ENCODE measurements at regions not wholly inside any gene's neighbourhood (a gene's known extent, or its start where the extent isn't known, plus 50 kb on each side); places are given as distances from the start of the nearest gene placed in this dataset.

- no peak overlapping the region for H3K4me3 Mint-ChIP-seq (ENCODE audit: unreplicated experiment)
Measured at GRCh38 chr9:91155746-91156376, 205.9 kb downstream of the AUH start.

GRCh38 chr9:91156451-91157234 lies 205.1 kb downstream of the AUH start:
- peak; percentile 51 for DNase-seq (ENCODE audit: extremely low spot score, unreplicated experiment)
- Mint-ChIP-seq H3K27me3 (ENCODE audit: unreplicated experiment) (no peaks in the 10 kb centered on the region), H3K36me3 (ENCODE audit: unreplicated experiment) (no peaks in the 10 kb centered on the region), H3K9me3 (ENCODE audit: unreplicated experiment) (no peaks in the 10 kb centered on the region), H3K4me1 (ENCODE audit: unreplicated experiment) (peaks cover 12% of the 10 kb centered on the region), H3K4me3 (ENCODE audit: unreplicated experiment) (no peak overlapping the region), H3K27ac (ENCODE audit: unreplicated experiment) (no peak overlapping the region)
- TF ChIP-seq CTCF (IDR thresholded peaks at IDR 0.05), result no peak

More at GRCh38 chr9:91155746-91156376, 205.9 kb downstream of the AUH start:
- no peak for TF ChIP-seq CTCF (IDR thresholded peaks at IDR 0.05)
- peaks cover 14% of the 10 kb centered on the region for H3K4me1 Mint-ChIP-seq (ENCODE audit: unreplicated experiment)
- H3K36me3 Mint-ChIP-seq (ENCODE audit: unreplicated experiment), result no peaks in the 10 kb centered on the region
- no peaks in the 10 kb centered on the region for H3K9me3 Mint-ChIP-seq (ENCODE audit: unreplicated experiment)
- DNase-seq (ENCODE audit: extremely low spot score, unreplicated experiment), result peak; percentile 40
- H3K27ac Mint-ChIP-seq (ENCODE audit: unreplicated experiment), result no peak overlapping the region
- H3K27me3 Mint-ChIP-seq (ENCODE audit: unreplicated experiment), result no peaks in the 10 kb centered on the region

GRCh38 chr9:91157883-91158282 lies 203.8 kb downstream of the AUH start:
- H3K9me3 Mint-ChIP-seq (ENCODE audit: unreplicated experiment), result no peaks in the 10 kb centered on the region
- no peaks in the 10 kb centered on the region for H3K27me3 Mint-ChIP-seq (ENCODE audit: unreplicated experiment)
- no peaks in the 10 kb centered on the region for H3K36me3 Mint-ChIP-seq (ENCODE audit: unreplicated experiment)
- no peak for TF ChIP-seq CTCF (IDR thresholded peaks at IDR 0.05)
- H3K27ac Mint-ChIP-seq (ENCODE audit: unreplicated experiment), result no peak overlapping the region
- H3K4me3 Mint-ChIP-seq (ENCODE audit: unreplicated experiment), result no peak overlapping the region
- peak; percentile 6 for DNase-seq (ENCODE audit: extremely low spot score, unreplicated experiment)
- peaks cover 20% of the 10 kb centered on the region for H3K4me1 Mint-ChIP-seq (ENCODE audit: unreplicated experiment)

GRCh38 chr9:91158286-91158685 lies 203.4 kb downstream of the AUH start:
- Mint-ChIP-seq H3K36me3 (ENCODE audit: unreplicated experiment) (no peaks in the 10 kb centered on the region), H3K4me3 (ENCODE audit: unreplicated experiment) (no peak overlapping the region), H3K4me1 (ENCODE audit: unreplicated experiment) (peaks cover 23% of the 10 kb centered on the region), H3K9me3 (ENCODE audit: unreplicated experiment) (no peaks in the 10 kb centered on the region), H3K27me3 (ENCODE audit: unreplicated experiment) (no peaks in the 10 kb centered on the region), H3K27ac (ENCODE audit: unreplicated experiment) (no peak overlapping the region)
- no peak for TF ChIP-seq CTCF (IDR thresholded peaks at IDR 0.05)
- DNase-seq (ENCODE audit: extremely low spot score, unreplicated experiment), result peak; percentile 2

GRCh38 chr9:91158946-91159345 lies 202.8 kb downstream of the AUH start:
- Mint-ChIP-seq H3K36me3 (ENCODE audit: unreplicated experiment) (no peaks in the 10 kb centered on the region), H3K9me3 (ENCODE audit: unreplicated experiment) (no peaks in the 10 kb centered on the region), H3K4me3 (ENCODE audit: unreplicated experiment) (no peak overlapping the region), H3K4me1 (ENCODE audit: unreplicated experiment) (peaks cover 28% of the 10 kb centered on the region), H3K27ac (ENCODE audit: unreplicated experiment) (no peak overlapping the region), H3K27me3 (ENCODE audit: unreplicated experiment) (no peaks in the 10 kb centered on the region)
- no peak for TF ChIP-seq CTCF (IDR thresholded peaks at IDR 0.05)
- DNase-seq (ENCODE audit: extremely low spot score, unreplicated experiment), result no peak
